Activated CD8-positive, alpha-beta memory T cell treated with anti-CD3 and anti-CD28 coated beads, Interleukin-2, amount 50 U/mL, for 24 hours (primary cell): ENCODE measurements at regions not wholly inside any gene's neighbourhood (a gene's known extent, or its start where the extent isn't known, plus 50 kb on each side); places are given as distances from the start of the nearest gene placed in this dataset.
A peak's percentile ranks its signal among the peaks of the same experiment; 100 is the strongest.
"Not testable (repeated sequence)": the region's sequence is repeated elsewhere in the genome, so short reads cannot be mapped to it uniquely, and the experiment has no call there.

Experiments
- DNase-seq: peaks from one replicate; pipeline ENCODE4 v3.0.0-alpha.2; 2020; ENCODE audit errors: extremely low read depth

DNA sequence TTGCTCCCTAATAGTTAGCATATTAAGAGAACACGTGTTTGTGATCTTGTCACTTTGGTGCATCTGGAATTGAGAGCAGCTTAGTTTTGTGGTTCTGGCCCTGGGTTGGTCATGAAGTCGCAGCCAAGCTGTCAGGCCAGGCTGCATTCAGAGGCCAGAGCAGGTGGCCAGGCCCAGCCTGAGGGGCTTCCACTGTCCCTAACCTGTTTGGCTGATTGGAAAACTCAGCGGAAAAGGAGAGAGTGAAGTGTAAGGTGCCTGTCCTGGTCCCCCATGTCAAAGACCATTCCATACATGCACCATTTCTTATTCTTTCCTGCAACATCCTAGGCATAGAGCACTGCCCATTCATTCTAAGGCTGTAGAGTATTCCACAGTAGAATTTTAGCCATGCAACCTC lies 111.5 kb upstream of the IGLL5 start:
- no peak for DNase-seq

DNA sequence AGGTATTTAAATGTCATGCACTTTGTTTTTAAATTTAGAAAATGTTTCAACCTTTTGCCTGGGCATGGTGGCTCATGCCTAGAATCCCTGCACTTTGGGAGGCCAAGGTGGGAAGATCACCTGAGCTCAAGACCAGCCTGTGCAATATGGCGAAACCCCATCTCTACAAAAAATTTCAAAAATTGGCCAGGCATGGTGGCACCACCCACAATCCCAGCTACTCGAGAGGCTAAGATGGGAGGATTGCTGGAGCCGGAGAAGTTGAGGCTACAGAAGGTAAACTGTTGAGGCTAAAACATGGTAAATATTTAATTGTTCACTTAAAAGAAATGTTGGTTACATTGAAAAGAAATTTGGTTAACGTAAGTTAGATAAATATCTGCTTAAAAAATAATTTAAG lies 108.4 kb upstream of the IGLL5 start:
- DNase-seq: no peak

DNA sequence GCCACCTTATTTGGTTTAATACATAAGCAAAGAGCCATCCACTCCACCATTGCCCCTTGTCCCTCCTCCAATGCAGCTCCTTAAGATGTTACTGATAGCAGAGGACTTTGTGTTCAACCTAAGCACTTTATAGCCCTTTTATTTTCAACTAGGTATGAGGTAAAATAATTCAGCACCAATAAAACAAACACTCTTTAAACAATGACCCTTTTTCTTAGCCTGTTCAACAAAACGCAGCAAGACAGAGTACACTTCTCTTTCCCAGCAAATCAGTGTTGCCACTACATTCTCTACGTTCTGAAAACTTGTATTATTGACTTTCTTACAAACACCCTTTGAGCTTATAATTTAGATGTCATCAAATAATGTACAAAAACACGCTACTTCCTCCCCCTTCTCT lies 104.0 kb upstream of the IGLL5 start:
- DNase-seq: no peak

DNA sequence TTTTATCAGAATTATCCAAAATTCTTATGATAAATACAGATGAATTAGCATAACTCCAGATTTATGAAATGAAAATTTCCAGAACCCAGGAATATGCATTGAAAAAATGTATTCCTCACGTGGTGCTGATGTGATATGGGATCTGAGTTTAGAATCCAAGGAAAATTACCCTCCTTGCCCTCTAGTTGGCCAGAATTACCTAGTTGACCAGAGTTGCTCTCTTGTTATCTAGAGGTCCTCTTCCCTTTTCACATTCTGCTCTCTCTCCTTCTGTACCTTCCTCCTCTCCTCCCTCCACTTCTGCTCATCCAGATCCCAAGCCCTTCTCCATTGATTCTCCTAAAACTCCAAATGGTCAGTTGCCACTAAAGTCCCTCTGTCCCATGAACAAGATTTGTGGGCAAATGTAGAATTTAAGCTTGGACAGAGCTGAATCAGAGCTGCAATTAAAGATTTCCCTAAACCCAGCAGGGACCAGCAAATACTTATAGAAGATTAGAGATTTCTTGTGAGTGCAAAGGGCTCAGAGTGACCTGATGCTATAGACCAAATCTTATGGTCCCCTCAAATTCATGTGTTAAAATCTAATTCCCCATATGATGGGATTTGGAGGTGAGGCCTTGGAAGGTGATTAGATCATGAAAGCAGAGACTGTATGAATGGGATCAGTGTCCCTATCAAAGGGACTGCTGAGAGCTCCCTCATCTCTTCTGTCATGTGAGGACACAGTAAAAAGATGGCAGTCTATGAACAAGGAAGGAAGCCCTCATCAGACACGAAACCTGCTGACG lies 103.2 kb upstream of the IGLL5 start:
- DNase-seq: no peak

DNA sequence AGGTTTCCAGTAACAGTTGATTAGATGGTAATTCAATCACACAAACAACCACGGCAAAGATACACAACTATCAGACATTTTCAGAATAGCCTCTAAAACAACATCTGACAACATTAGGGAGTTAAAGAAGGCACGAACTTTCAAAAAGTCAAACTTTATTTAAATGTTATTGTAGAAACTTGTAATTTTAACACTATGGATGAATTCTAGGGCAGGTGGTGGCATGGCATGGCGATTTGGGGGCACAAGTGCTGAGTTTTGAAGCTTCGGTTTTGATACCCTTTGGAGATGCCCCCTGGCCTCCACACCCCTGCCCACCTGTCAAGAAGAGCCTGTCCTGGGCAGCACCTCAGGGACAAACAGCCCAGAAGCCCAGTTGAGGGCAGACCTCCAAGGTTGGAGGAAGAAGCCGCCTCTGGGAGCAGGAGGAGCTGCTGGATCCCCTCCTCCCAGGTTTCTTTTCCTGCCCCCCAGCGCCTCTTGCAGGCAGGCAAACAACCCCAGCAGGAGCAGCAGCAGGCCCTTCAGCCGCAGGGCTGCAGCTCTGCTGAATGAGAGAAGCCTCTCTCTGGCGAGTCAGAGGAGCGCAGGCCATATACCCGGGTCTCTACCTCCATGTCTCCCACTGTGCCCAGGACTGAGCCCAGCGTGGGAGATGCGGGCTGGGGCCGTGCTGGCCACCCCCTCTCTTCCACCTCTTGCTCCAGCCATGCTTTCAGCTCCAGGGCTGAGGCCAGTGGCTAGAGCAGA lies 102.1 kb upstream of the IGLL5 start:
- no peak for DNase-seq

DNA sequence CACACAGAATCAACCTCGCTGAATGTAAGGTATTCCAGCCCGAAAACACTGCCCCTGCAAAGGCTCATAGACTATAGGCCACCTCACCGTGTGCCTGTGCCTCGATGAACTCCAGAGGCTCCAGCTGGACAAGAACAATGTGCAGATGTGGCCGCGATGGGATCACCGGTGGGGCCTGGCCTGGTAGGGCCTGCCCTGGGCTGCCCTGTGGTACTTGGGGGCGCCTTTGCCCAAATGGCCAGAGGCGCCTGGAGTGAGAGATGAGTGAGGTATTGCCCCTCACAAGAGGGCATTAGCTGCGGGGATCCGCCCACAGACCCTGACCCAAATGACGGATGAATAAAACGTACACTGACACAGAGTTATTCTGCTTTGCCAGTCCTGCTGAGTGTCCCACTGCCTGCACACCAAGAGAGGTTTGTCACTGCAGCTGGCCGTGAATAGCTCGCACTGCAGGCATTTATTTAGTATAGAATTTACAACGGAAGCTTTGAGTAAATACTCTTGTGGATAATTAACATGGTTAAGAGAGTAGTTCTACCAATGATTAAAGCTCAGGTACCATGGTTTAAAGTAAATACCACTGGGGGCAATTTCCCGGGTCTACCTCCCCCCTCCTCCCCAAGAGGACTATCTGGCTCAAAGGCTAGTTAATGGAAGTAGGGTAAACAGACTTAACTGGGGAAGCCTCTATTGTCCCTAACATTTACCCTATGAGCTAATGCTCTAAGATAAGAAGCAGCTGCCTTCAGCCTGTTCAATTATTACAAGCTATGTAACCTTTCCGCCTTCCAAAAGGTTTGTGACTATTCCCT lies 101.1 kb upstream of the IGLL5 start:
- no peak for DNase-seq

DNA sequence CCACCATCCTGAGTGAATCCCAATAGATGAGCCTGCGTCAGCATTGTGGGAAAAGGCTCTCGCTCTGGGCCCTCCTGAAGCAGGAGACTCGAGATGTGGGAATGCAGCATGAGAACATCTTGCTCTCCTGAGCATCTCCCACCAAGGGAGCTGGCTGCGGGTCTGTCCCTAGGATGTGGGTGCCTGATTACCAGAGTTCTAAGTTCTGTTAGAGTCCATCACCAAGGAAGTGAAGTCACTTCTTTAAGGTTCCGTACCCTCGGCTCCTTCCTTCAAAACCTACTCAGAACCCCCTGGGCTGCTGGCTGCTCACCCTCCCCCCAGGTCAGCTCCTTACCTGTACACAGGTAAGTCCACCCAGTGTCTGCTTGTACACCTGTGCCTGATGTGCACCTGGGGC lies 100.5 kb upstream of the IGLL5 start:
- no peak for DNase-seq

DNA sequence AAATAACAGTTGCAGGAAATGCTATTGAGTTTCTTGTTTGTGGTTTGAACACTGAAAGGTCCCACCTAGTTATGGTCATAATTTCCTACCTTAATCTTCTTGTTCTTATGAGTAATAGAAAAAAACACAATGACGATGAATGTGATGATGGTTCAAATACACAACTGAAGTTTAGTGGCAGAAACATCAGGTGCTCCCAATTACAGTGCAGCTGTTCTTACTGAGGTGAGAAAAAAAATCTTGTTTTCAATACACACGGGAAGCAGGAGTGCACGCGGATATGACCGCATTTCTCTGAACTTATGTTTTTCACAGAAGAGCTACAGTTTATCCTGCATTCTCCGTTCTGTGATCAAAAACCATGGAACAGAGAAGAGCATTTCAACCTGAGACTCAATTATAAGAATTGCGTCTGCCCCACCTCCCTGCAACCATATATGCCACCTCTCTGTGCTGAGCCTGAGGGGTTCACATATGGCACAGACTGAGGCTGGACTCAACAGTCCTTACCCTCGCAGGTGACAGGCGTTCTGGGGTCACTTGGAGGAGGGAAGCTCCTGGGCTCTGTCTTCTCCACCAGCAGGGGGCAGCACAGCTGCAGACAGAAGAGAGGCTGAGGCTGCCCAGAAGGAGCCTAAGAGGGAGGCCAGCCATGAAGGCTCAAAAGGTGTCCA lies 99.7 kb upstream of the IGLL5 start:
- peak; percentile 29 for DNase-seq

DNA sequence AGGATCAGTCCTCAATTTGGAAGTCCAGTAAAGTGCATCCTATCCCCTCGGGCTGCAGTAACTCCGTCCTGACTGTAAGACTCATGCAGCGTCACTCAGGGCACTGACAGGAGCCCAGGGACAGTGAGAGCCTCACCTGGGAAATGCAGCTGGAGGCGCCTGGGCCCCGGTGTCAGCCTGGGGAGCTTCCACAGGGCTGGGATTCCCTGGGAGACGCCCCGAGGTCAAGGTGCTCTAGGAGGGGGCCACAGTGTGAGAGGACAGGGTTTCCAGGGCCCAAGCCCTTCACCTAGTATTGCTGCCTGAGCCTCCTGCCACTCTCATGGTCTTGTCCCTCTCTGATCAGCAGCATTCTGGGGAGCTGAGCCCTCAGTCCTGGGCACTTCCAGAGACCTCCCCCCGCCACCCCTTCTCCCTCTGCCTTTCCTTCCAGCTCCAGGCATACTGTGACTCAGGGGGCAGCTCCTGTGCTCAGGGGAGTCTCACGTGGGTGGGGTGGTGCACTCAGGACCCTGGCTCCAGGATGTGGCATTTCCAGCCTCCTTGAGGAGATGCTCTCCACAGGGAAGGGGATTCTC lies 99.1 kb upstream of the IGLL5 start:
- DNase-seq: no peak

DNA sequence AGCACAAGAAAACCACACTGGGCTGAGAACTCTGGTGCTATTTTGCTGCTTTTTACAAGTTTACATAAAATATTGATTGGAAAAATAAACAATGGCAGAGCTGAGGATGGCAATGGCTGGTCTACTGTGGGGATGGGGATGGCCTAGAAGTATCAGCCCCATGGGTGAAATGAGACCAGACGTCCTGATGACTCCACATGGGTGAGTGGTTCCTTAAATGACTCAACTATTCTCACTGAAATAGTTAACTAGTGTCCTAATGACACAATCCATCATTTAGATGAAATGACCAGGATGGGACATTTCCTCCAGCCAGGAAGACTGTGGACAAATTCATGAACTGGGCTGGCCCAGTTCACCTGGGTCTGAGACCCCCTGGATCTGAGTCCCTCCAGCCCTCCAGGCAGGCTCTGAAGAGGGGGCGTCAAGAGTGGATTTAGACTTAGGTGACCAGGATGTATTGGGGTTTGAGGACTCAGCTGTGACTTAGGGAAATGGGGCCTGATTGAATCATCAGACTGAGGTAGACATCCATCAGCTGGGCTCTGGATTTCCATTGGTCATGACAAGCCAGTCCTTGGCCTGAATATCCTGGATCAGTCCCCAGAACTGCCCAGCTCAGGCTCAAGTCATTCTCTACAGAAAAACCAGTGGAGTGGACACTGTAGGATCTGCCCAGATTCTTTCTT lies 98.2 kb upstream of the IGLL5 start:
- no peak for DNase-seq

DNA sequence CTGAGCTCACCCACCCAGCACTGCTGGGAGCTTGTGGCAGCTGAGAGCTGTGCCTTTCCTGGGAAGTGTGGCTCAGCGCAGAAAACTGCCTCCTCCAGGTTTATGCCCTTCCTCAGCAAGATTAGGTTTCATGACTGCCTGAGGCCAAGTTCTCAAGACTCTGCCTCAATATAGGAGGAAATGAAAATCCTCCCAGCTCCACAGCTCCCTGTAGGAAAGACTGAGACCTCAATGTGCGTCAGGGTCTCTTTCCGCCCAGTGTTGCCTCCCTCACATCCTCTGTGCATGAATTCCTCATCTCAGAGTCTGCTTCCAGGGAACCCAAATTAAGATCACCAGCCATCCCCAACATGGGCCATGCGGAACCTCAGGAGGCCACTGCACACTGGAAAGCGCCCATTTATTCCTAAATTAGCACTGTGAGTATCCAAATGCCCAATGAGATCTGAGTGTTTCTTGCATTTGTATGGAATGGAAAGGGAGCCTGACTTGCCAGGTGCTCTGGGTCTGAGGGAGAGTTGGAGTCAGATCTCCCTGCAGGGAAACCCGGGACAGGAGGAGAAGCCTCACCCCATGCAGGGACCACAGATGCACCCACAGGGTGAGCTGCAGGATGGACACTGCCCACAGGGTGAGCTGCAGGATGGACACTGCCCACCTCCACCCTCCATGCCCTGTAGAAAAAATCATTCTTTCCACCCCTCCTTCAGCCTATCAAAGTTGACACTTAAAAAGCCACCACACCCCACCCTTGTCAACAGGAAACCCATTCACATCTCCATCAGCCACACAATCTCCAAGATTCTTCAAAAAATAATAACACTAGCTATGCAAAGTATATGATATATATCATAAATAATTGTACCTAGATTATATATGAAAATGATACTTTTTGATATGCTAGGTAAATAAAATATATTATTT lies 97.4 kb upstream of the IGLL5 start:
- no peak for DNase-seq

DNA sequence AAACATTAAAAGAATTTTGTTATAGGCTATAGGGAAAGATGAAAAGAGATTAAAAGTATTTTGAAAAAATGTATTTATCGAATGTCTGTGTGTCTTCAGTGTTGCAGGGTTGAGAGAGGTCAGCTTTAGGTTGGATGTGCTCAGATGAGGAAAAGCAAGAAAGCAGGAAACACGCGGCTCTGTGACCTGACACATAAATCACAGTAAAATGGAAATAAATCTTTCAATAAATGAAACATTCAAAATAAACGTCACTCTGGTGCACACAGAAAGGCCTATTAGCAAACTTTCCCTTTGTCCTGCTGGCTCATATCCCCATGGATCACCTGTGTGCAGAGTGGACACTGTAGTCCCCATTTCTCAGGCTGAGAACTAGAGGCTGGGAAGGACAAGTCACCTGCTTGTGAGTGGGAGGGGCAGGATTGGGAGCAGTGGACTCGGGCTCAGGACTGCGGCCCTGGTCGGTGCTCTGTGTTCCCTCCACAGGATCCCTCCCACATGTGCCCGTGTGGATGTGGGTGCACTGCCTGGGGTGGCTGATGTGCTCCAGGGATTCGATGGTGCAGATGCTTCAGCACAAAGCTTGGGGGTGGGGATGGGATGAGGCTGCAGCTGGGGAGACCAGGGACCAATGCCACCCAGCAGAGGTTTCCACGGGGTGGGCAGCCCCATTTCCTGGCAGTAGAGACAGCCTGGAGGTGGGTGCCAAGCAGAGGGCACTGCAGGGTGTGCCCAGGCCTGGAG lies 96.0 kb upstream of the IGLL5 start:
- DNase-seq: no peak

DNA sequence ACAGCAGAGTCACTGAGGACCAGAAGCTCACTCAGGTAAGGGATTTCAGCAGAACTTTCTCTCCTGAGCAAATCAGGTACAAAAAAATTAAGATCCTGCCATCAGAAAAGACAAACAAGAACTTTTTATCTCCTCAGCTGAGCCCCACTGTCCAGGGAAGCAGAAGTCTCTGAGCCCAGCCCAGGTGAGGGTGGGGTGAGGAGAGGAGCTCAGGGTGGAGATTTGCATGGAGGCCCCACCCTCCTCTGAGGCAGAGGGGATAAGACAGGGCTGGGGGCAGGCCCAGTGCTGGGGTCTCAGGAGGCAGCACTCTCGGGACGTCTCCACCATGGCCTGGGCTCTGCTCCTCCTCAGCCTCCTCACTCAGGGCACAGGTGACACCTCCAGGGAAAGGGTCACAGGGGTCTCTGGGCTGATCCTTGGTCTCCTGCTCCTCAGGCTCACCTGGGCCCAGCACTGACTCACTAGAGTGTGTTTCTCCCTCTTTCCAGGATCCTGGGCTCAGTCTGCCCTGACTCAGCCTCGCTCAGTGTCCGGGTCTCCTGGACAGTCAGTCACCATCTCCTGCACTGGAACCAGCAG lies 95.3 kb upstream of the IGLL5 start:
- not testable (repeated sequence) for DNase-seq

DNA sequence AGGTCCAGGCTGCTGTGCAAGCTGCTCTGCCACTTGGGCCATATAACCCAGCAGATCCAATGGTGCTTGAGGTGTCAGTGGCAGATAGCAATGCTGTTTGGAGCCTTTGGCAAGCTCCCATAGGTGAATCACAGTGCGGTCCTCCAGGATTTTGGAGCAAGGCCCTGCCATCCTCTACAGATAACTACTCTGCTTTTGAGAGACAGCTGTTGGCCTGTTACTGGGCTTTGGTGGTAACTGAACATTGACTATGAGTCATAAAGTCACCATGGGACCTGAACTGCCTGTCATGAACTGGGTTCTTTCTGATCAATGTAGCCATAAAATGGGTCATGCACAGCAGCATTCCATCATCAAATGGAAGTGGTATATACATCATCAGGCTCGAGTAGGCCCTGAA lies 92.0 kb upstream of the IGLL5 start:
- not testable (repeated sequence) for DNase-seq

DNA sequence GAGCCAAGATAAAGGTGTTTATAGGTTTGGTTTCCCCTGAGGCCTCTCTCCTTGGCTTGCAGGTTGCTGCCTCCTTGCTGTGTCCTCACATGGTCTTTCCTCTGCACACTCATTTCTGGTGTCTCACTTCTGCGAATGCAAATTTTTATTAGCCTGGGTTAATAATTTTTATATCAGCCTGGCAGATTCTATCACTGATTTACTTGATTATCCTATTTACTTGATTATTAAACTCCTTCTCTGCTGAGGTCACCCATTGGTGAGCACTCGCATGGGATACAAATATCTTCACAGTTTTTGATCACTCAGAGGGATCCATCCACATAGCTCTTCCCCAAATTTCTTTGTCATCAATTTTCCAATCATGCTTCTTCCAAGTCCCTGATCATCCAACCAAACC lies 90.9 kb upstream of the IGLL5 start:
- no peak for DNase-seq

DNA sequence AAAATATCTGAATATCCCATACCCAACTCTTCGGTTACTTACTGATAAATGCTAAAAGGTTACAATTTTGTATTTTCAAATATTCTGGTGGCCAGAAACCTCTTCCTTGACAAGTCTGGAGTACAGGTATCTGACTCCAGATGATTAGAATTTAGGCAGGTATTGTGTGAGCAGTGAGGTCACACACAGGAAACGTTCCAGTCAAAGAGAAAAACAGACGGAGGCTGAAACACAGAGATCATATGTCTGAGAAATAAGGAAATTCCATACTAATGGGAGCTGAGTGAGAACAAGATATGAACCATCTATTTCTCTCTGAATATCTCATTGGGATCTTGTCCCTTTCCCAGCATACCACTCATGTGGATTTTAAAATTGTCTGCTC lies 89.4 kb upstream of the IGLL5 start:
- DNase-seq: no peak

DNA sequence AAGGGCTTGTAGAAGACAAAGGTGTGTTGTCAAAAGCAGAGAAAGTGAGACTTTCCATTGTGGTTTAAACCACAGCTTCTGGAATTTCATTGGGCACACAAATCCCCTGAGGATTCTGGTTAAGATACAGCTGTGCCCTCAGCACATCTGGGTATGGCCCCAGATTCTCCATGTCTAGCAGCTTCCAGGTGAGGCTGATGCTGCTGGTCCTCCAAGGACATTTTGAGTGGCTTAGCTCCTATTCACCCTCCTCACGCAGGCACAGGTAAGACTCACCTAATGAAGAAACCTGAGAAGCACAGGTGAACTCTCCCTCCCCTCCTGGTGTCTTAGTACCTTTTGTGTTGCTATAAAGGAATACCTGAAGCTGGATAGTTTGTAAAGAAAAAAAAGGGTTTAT lies 88.9 kb upstream of the IGLL5 start:
- no peak for DNase-seq

DNA sequence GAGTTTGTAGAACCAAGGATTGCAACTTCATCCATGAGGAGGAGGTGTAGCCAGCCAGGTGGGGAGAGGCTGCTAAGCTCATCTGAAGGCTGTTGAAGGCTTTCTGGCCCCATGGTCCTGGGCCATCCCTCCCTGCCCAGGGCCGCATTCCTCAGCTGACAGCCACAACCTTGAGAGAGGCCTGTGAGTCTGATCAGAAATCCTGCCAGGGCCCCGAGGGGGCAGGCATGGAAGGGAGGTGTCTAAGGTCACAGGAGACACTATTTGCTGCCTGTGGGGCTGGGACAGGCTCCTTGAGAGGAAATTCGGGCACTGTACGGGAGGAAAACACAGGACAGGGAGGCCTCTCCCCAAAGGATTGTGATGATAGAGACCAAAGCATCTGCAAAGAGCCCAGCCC lies 88.1 kb upstream of the IGLL5 start:
- no peak for DNase-seq

DNA sequence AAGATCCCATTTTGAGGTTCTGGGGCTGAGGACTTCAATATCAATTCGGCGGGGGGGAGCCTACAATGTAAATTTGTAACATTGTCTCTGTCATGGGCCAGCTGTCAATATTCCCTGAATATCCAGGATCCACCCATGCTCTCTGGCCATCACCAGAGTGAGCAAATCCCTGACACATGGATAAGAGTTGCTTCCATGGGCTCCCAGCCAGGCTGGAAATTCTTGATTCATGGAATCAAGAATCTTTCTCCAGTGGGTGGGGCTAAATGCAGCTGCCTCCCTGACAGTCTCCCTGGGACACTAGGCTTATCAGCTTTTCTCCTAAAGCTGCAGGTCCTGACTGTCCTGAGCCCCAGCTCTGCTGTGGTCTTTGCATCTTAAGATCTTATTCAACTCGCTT lies 86.9 kb upstream of the IGLL5 start:
- no peak for DNase-seq
